WTC11 (cell line): ENCODE measurements at regions not wholly inside any gene's neighbourhood (a gene's known extent, or its start where the extent isn't known, plus 50 kb on each side); places are given as distances from the start of the nearest gene placed in this dataset.

Source experiments
- ATAC-seq: fragments of 200-7000 bp; cut with Tn5 transposase; 2 replicates; pipeline ENCODE4 v1.10.0; 2021; ENCODE audit warnings: mild to moderate bottlenecking, moderate library complexity
- CTCF ChIA-PET: fragments of 300-600 bp; sonication (Branson Sonifier 250); formaldehyde crosslinking; loops from one replicate; lab custom pipeline; 2021; ENCODE audit warnings: antibody characterized with exemption; lab: Charles Lee
- POLR2A ChIA-PET: fragments of 350-600 bp; sonication (Branson Sonifier 250); formaldehyde crosslinking; loops from one replicate; lab custom pipeline; 2021; ENCODE audit warnings: antibody characterized with exemption; lab: Charles Lee
- DNase-seq: peaks from one replicate; pipeline ENCODE4 v3.0.0; 2021; ENCODE audit warnings: low spot score
- H3K27ac Mint-ChIP-seq: 2 replicates; pipeline ENCODE4 v1.8.0; 2021; ENCODE audit warnings: mixed read lengths
- H3K27me3 Mint-ChIP-seq: 2 replicates; pipeline ENCODE4 v1.8.0; 2021; ENCODE audit warnings: low read depth, mild to moderate bottlenecking, moderate library complexity, mixed read lengths
- H3K36me3 Mint-ChIP-seq: 2 replicates; pipeline ENCODE4 v1.8.0; 2021; ENCODE audit warnings: mixed read lengths
- H3K4me1 Mint-ChIP-seq: 2 replicates; pipeline ENCODE4 v1.8.0; 2022; ENCODE audit warnings: mixed read lengths
- H3K4me3 Mint-ChIP-seq: 2 replicates; pipeline ENCODE4 v1.8.0; 2021; ENCODE audit warnings: mild to moderate bottlenecking, moderate library complexity, mixed read lengths
- H3K9me3 Mint-ChIP-seq: 2 replicates; pipeline ENCODE4 v1.8.0; 2021; ENCODE audit warnings: mixed read lengths
- ATF3 ChIP-seq: sonication (generic); formaldehyde crosslinking; conservative IDR thresholded peaks from 2 replicates; pipeline ENCODE4 v1.8.1; 2022; ENCODE audit warnings: mild to moderate bottlenecking, missing genetic modification reagents
- E2F1 ChIP-seq: sonication (generic); formaldehyde crosslinking; IDR thresholded peaks from 2 replicates; pipeline ENCODE4 v1.8.0; 2022; ENCODE audit warnings: mild to moderate bottlenecking, missing genetic modification reagents
- E2F5 ChIP-seq: sonication (generic); formaldehyde crosslinking; IDR thresholded peaks from 2 replicates; pipeline ENCODE4 v1.8.1; 2022; ENCODE audit warnings: mild to moderate bottlenecking, moderate library complexity, missing genetic modification reagents
- FOXP1 ChIP-seq: sonication (generic); formaldehyde crosslinking; IDR thresholded peaks from 2 replicates; pipeline ENCODE4 v1.8.0; 2022; ENCODE audit warnings: missing genetic modification reagents, mild to moderate bottlenecking, moderate library complexity, borderline replicate concordance
- GABPB1 ChIP-seq: sonication (generic); formaldehyde crosslinking; IDR thresholded peaks from 2 replicates; pipeline ENCODE4 v1.8.1; 2023; ENCODE audit warnings: mild to moderate bottlenecking, missing genetic modification reagents
- GRHL2 ChIP-seq: fragments of 250-450 bp; sonication (Bioruptor Pico); IDR thresholded peaks from 2 replicates; pipeline ENCODE4 v1.8.0; 2022; ENCODE audit warnings: mild to moderate bottlenecking, moderate library complexity; ENCODE audit not compliant: insufficient replicate concordance, severe bottlenecking
- GTF2I ChIP-seq: fragments of 250-450 bp; sonication (Bioruptor Pico); conservative IDR thresholded peaks from 2 replicates; pipeline ENCODE4 v1.4.0; 2021; ENCODE audit warnings: mild to moderate bottlenecking
- MLX ChIP-seq: sonication (generic); formaldehyde crosslinking; IDR thresholded peaks from 2 replicates; pipeline ENCODE4 v1.8.1; 2023; ENCODE audit warnings: mild to moderate bottlenecking, missing genetic modification reagents, moderate library complexity
- MXD4 ChIP-seq: fragments of 250-450 bp; sonication (Bioruptor Pico); IDR thresholded peaks from 2 replicates; pipeline ENCODE4 v1.8.0; 2021; ENCODE audit warnings: mild to moderate bottlenecking, moderate library complexity, borderline replicate concordance
- NR1H2 ChIP-seq: sonication (generic); formaldehyde crosslinking; IDR thresholded peaks from 2 replicates; pipeline ENCODE4 v1.9.0; 2021; ENCODE audit warnings: mild to moderate bottlenecking, moderate library complexity, missing genetic modification reagents
- NR3C1 ChIP-seq: sonication (generic); formaldehyde crosslinking; conservative IDR thresholded peaks from 2 replicates; pipeline ENCODE4 v1.8.1; 2023; ENCODE audit warnings: low read depth, mild to moderate bottlenecking, missing genetic modification reagents
- PRDM15 ChIP-seq: sonication (generic); formaldehyde crosslinking; IDR thresholded peaks from 2 replicates; pipeline ENCODE4 v1.8.0; 2022; ENCODE audit warnings: missing genetic modification reagents
- RELA ChIP-seq: sonication (generic); formaldehyde crosslinking; IDR thresholded peaks from 2 replicates; pipeline ENCODE4 v1.8.1; 2022; ENCODE audit warnings: missing genetic modification reagents, mild to moderate bottlenecking, borderline replicate concordance
- SMAD3 ChIP-seq: sonication (generic); formaldehyde crosslinking; IDR thresholded peaks from 2 replicates; pipeline ENCODE4 v1.8.0; 2022; ENCODE audit warnings: missing genetic modification reagents, mild to moderate bottlenecking, borderline replicate concordance
- SOX15 ChIP-seq: fragments of 250-450 bp; sonication (Bioruptor Pico); IDR thresholded peaks from 2 replicates; pipeline ENCODE4 v1.9.0; 2021; ENCODE audit warnings: mild to moderate bottlenecking
- TEAD1 ChIP-seq: sonication (generic); formaldehyde crosslinking; IDR thresholded peaks from 2 replicates; pipeline ENCODE4 v1.8.0; 2022; ENCODE audit warnings: mild to moderate bottlenecking, missing genetic modification reagents
- TEAD4 ChIP-seq: sonication (generic); formaldehyde crosslinking; IDR thresholded peaks from 2 replicates; pipeline ENCODE4 v1.8.0; 2022; ENCODE audit warnings: mild to moderate bottlenecking, missing genetic modification reagents
- ZNF423 ChIP-seq: fragments of 250-450 bp; sonication (Bioruptor Pico); IDR thresholded peaks from 2 replicates; pipeline ENCODE4 v2.1.2; 2022; ENCODE audit warnings: mild to moderate bottlenecking, moderate library complexity
- TF ChIP-seq, protein P1 (sequence below): sonication (generic); formaldehyde crosslinking; IDR thresholded peaks from 2 replicates; pipeline ENCODE4 v1.8.1; 2022; ENCODE audit warnings: mild to moderate bottlenecking, missing genetic modification reagents, moderate library complexity, borderline replicate concordance
- TF ChIP-seq, protein P2 (sequence below): fragments of 250-450 bp; sonication (Bioruptor Pico); IDR thresholded peaks from 2 replicates; pipeline ENCODE4 v1.9.0; 2021; ENCODE audit warnings: moderate library complexity, mild to moderate bottlenecking, inconsistent platforms, borderline replicate concordance
- TF ChIP-seq, protein P3 (sequence below): fragments of 250-450 bp; sonication (Bioruptor Pico); IDR thresholded peaks from 2 replicates; pipeline ENCODE4 v1.9.0; 2021; ENCODE audit warnings: mild to moderate bottlenecking, borderline replicate concordance

DNA sequence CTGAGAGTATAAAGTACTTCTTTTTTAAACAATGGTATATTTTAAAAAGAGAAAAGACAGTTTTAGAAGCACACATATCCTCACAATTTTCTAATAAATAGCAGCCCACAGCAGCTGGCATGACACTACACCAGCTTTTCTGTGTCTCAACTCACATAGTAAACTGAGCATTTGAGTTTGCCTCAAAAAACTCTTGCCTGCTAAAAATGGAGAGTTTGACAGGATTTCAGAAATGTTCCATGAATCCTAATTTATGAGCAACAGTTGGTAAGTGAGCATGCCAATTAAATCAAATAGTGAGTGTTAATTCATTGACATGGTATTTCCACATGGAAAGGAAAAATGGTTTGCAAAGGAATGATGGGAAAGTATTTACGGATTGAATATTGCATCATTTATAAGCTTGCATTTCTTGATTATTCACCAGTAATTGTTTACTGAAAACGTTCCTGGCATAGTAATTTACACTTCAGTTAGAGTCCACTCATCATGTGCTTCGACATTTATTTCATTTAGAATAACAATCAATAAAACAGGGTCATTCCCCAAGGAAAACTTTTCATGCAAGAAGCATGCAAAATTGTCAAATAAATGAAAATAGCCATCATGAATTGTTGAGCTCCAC, 323.0 kb downstream of the EFNB2 start:
- ChIA-PET POLR2A (no interaction called here), CTCF (interaction anchor here (1.0 kb wide), 1 partner anchor 66 kb away, joined by 4 read pairs; no protein-coding TSS in a partner anchor)
- H3K27ac Mint-ChIP-seq: peak overlapping the region; percentile 60; the same call in 1 of the 2 replicates
- ATAC-seq: no peak
- H3K27me3 Mint-ChIP-seq: no peaks in the 10 kb centered on the region
- H3K36me3 Mint-ChIP-seq: peaks cover 3% of the 10 kb centered on the region
- TF ChIP-seq NR1H2 (CRISPR knock-in tag) (no peak), GRHL2 (CRISPR knock-in tag) (no peak), MLX (CRISPR knock-in tag) (no peak), RELA (CRISPR knock-in tag) (no peak), GTF2I (CRISPR knock-in tag) (no peak), SOX15 (CRISPR knock-in tag) (no peak), FOXP1 (CRISPR knock-in tag) (no peak), TEAD1 (CRISPR knock-in tag) (no peak), E2F5 (CRISPR knock-in tag) (no peak), MXD4 (CRISPR knock-in tag) (no peak), TEAD4 (CRISPR knock-in tag) (no peak), PRDM15 (CRISPR knock-in tag) (no peak), NR3C1 (no peak)
- TF ChIP-seq, protein P1, sequence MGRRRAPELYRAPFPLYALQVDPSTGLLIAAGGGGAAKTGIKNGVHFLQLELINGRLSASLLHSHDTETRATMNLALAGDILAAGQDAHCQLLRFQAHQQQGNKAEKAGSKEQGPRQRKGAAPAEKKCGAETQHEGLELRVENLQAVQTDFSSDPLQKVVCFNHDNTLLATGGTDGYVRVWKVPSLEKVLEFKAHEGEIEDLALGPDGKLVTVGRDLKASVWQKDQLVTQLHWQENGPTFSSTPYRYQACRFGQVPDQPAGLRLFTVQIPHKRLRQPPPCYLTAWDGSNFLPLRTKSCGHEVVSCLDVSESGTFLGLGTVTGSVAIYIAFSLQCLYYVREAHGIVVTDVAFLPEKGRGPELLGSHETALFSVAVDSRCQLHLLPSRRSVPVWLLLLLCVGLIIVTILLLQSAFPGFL (CRISPR knock-in tag): no peak
- TF ChIP-seq, protein P2, sequence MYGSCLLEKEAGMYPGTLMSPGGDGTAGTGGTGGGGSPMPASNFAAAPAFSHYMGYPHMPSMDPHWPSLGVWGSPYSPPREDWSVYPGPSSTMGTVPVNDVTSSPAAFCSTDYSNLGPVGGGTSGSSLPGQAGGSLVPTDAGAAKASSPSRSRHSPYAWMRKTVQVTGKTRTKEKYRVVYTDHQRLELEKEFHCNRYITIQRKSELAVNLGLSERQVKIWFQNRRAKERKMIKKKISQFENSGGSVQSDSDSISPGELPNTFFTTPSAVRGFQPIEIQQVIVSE (CRISPR knock-in tag): no peak
- no peak for DNase-seq
- H3K4me3 Mint-ChIP-seq: peak overlapping the region; percentile 62
- peaks cover 34% of the 10 kb centered on the region for H3K4me1 Mint-ChIP-seq
- 0 out of 2 replicates have a peak, but pooled peaks cover 4% of the 10 kb centered on the region for H3K9me3 Mint-ChIP-seq

DNA sequence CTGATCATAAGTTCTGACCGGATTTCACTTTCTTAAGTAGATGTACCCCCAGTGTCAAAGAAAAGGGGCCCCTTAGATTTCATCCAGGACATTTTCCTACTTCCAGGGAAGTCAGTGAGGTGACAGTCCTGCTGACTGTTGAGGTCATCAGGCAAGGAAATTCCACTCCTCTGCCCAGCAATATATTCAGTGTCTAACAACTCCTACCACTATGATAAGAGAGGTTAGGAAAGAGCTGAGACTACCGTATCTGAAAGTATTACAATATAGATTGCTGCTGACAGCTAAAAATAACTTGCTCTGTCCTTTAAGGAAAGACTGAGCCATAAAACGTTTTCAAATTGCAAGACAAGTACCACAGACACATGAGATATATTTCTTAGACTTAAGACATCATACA, 325.1 kb downstream of the EFNB2 start:
- no peaks in the 10 kb centered on the region for H3K36me3 Mint-ChIP-seq
- DNase-seq: no peak
- H3K27me3 Mint-ChIP-seq: no peaks in the 10 kb centered on the region
- no peaks in the 10 kb centered on the region for H3K9me3 Mint-ChIP-seq
- H3K27ac Mint-ChIP-seq: no peak overlapping the region
- no peak overlapping the region for H3K4me3 Mint-ChIP-seq
- no peak for ATAC-seq
- H3K4me1 Mint-ChIP-seq: peaks cover 56% of the 10 kb centered on the region
- ChIA-PET POLR2A (no interaction called here), CTCF (no interaction called here)
- TF ChIP-seq, protein P3, sequence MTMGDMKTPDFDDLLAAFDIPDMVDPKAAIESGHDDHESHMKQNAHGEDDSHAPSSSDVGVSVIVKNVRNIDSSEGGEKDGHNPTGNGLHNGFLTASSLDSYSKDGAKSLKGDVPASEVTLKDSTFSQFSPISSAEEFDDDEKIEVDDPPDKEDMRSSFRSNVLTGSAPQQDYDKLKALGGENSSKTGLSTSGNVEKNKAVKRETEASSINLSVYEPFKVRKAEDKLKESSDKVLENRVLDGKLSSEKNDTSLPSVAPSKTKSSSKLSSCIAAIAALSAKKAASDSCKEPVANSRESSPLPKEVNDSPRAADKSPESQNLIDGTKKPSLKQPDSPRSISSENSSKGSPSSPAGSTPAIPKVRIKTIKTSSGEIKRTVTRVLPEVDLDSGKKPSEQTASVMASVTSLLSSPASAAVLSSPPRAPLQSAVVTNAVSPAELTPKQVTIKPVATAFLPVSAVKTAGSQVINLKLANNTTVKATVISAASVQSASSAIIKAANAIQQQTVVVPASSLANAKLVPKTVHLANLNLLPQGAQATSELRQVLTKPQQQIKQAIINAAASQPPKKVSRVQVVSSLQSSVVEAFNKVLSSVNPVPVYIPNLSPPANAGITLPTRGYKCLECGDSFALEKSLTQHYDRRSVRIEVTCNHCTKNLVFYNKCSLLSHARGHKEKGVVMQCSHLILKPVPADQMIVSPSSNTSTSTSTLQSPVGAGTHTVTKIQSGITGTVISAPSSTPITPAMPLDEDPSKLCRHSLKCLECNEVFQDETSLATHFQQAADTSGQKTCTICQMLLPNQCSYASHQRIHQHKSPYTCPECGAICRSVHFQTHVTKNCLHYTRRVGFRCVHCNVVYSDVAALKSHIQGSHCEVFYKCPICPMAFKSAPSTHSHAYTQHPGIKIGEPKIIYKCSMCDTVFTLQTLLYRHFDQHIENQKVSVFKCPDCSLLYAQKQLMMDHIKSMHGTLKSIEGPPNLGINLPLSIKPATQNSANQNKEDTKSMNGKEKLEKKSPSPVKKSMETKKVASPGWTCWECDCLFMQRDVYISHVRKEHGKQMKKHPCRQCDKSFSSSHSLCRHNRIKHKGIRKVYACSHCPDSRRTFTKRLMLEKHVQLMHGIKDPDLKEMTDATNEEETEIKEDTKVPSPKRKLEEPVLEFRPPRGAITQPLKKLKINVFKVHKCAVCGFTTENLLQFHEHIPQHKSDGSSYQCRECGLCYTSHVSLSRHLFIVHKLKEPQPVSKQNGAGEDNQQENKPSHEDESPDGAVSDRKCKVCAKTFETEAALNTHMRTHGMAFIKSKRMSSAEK: no peak
- no peak for TF ChIP-seq ZNF423
- no peak for TF ChIP-seq E2F1 (CRISPR knock-in tag)
- no peak for TF ChIP-seq SMAD3
- no peak for TF ChIP-seq RELA (CRISPR knock-in tag)
- no peak for TF ChIP-seq GABPB1 (CRISPR knock-in tag)
- TF ChIP-seq ATF3 (CRISPR knock-in tag): no peak
